K562 (cell line): ENCODE measurements at regions not wholly inside any gene's neighbourhood (a gene's known extent, or its start where the extent isn't known, plus 50 kb on each side); places are given as distances from the start of the nearest gene placed in this dataset.

Experiments used
- ATAC-seq: fragments of 200-7000 bp; cut with Tn5 transposase; 3 replicates; pipeline ENCODE4 v1.9.1; 2020; ENCODE audit warnings: moderate library complexity
- BruUV-seq: library from RNA; stranded (reverse); fragments of 400-500 nt; replicated peaks from 2 replicates; lab custom pipeline; 2021; lab: Mats Ljungman, UMichigan
- CTCF ChIA-PET: fragments of 300-600 bp; formaldehyde crosslinking; extraction: SDS; loops from one replicate; lab custom pipeline; 2021; ENCODE audit warnings: low intra/inter-chr PET ratio; lab: Yijun Ruan, JAX
- POLR2A ChIA-PET: fragments of 300-600, 350-650 bp; sonication (Branson Sonifier 250); formaldehyde crosslinking; extraction: SDS; loops from one replicate; lab custom pipeline; 2021; ENCODE audit warnings: antibody characterized with exemption, inconsistent platforms; lab: Yijun Ruan, JAX
- DNase-seq, 4 experiments: peaks; one replicate each; pipeline versions ENCODE4 v3.0.0 to v3.0.0-alpha.2; 2011 to 2018; ENCODE audit warnings: low spot score in 3 of 4, mixed read lengths in 3 of 4; ENCODE audit errors: extremely low read depth in 1 of 4
- FAIRE-seq: peaks from 2 replicates; lab custom pipeline; 2011; peaks lifted over from hg19 to GRCh38; lab: Jason Lieb, UNC
- H2AFZ ChIP-seq: 2 replicates; pipeline ENCODE4 v1.6.0; 2011; ENCODE audit warnings: low read depth, low read length, control low read depth, inconsistent platforms
- H3K27ac ChIP-seq: fragments of 200-600 bp; 3 replicates; pipeline ENCODE4 v1.8.0; 2011; ENCODE audit warnings: low read depth, mild to moderate bottlenecking, control low read depth, inconsistent platforms, low read length, moderate library complexity, mixed read lengths; ENCODE audit errors: extremely low read depth
- H3K27me3 ChIP-seq, 2 experiments: fragments of 300-600 bp in 1 of 2; 2 replicates in 1 of 2; 3 replicates in 1 of 2; pipeline versions ENCODE4 v1.6.0 to v1.8.0; 2011; ENCODE audit warnings: inconsistent platforms in 2 of 2, low read length in 2 of 2, mild to moderate bottlenecking in 1 of 2, mixed read lengths in 1 of 2, moderate library complexity in 1 of 2; ENCODE audit not compliant: control insufficient read depth in 2 of 2, insufficient read depth in 2 of 2
- H3K36me3 ChIP-seq: fragments of 300-600 bp; 3 replicates; pipeline ENCODE4 v1.8.0; 2011; ENCODE audit warnings: mild to moderate bottlenecking, low read length, inconsistent platforms; ENCODE audit not compliant: control insufficient read depth, insufficient read depth
- H3K4me1 ChIP-seq, 2 experiments: fragments of 200-600 bp in 1 of 2; replicated peaks in 1 of 2; 2 replicates in 1 of 2; 3 replicates in 1 of 2; pipeline versions ENCODE4 v1.5.1 to v1.8.0; 2011; ENCODE audit warnings: inconsistent platforms in 2 of 2, low read length in 2 of 2, mild to moderate bottlenecking in 1 of 2, mixed read lengths in 1 of 2, moderate library complexity in 1 of 2; ENCODE audit not compliant: control insufficient read depth in 2 of 2, insufficient read depth in 2 of 2
- H3K4me2 ChIP-seq: 2 replicates; pipeline ENCODE4 v1.6.1; 2011; ENCODE audit warnings: low read length, control low read depth, inconsistent platforms, mixed read lengths; ENCODE audit not compliant: insufficient read depth
- H3K4me3 ChIP-seq: fragments of 200-600 bp; sonication (generic), shearing (Covaris generic); 2 replicates; pipeline ENCODE4 v1.5.1; 2016; ENCODE audit warnings: control low read depth, inconsistent platforms
- H3K79me2 ChIP-seq: fragments of 200-600 bp; 3 replicates; pipeline ENCODE4 v1.8.0; 2011; ENCODE audit warnings: low read length, inconsistent platforms; ENCODE audit not compliant: control insufficient read depth, insufficient read depth
- H3K9ac ChIP-seq, 2 experiments: 2 replicates each; pipeline versions ENCODE4 v1.6.0 to v1.6.1; 2011; ENCODE audit warnings: low read depth in 2 of 2, low read length in 2 of 2, control low read depth in 1 of 2, inconsistent platforms in 1 of 2, mild to moderate bottlenecking in 1 of 2, mixed read lengths in 1 of 2; ENCODE audit not compliant: insufficient read depth in 1 of 2
- H3K9me1 ChIP-seq: one replicate; pipeline ENCODE4 v1.6.0; 2011; ENCODE audit warnings: inconsistent platforms, mild to moderate bottlenecking, low read length, moderate library complexity; ENCODE audit not compliant: control insufficient read depth, insufficient read depth
- H3K9me3 ChIP-seq: replicated peaks from 2 replicates; pipeline ENCODE4 v1.5.1; 2011; ENCODE audit warnings: low read depth, low read length, inconsistent platforms; ENCODE audit not compliant: control insufficient read depth, insufficient read depth
- H4K20me1 ChIP-seq: replicated peaks from 2 replicates; pipeline ENCODE4 v1.6.1; 2011; ENCODE audit warnings: low read length, inconsistent platforms, mixed read lengths; ENCODE audit not compliant: control insufficient read depth, insufficient read depth
- ARHGAP35 ChIP-seq: fragments of 450-650 bp; IDR thresholded peaks from 2 replicates; pipeline ENCODE4 v1.6.1; 2018; ENCODE audit not compliant: partially characterized antibody
- CCAR2 ChIP-seq: fragments of 200-400 bp; formaldehyde crosslinking; IDR thresholded peaks from 2 replicates; pipeline ENCODE4 v1.6.1; 2017; ENCODE audit warnings: mild to moderate bottlenecking, low read depth, low read length
- CHCHD3 ChIP-seq: fragments of 250-450 bp; sonication (Bioruptor Pico); IDR thresholded peaks from 2 replicates; pipeline ENCODE4 v2.1.2; 2022; ENCODE audit warnings: mild to moderate bottlenecking
- CTBP1 ChIP-seq: fragments of 450-650 bp; IDR thresholded peaks from 2 replicates; pipeline ENCODE4 v1.6.1; 2016; ENCODE audit warnings: borderline replicate concordance
- NFE2 ChIP-seq: IDR thresholded peaks from 2 replicates; pipeline ENCODE4 v1.6.1; 2014; ENCODE audit warnings: antibody characterized with exemption, low read depth
- RBM15 ChIP-seq: fragments of 200-400 bp; formaldehyde crosslinking; IDR thresholded peaks from 2 replicates; pipeline ENCODE4 v1.6.1; 2018; ENCODE audit warnings: mild to moderate bottlenecking, low read length, moderate library complexity; ENCODE audit not compliant: insufficient read depth
- SIN3B ChIP-seq: fragments of 450-650 bp; IDR thresholded peaks from 2 replicates; pipeline ENCODE4 v1.6.1; 2017; ENCODE audit warnings: low read depth, mild to moderate bottlenecking, moderate library complexity
- ZNF124 ChIP-seq: sonication (generic); formaldehyde crosslinking; IDR thresholded peaks from 2 replicates; pipeline ENCODE4 v1.8.1; 2022; ENCODE audit warnings: missing genetic modification reagents
- WGBS: fragments of 100-300 bp; shearing (Covaris generic); methylation state at CpG from one replicate; pipeline ENCODE4 v1.1.6; 2016; ENCODE audit warnings: low coverage, mixed read lengths; ENCODE audit not compliant: insufficient coverage; ENCODE audit errors: missing lambda C conversion rate; 5-methylcytosine and 5-hydroxymethylcytosine counted together
- in situ Hi-C: fragments of 300-500 bp; cut with MboI; formaldehyde crosslinking; loops from 4 replicates; pipeline ENCODE4 v1.15.0; 2018; ENCODE audit warnings: inconsistent platforms, mixed read lengths
- intact Hi-C: fragments of 100-400 bp; cut with micrococcal nuclease; formaldehyde crosslinking; loops from 2 replicates; pipeline ENCODE4 v1.14.2; 2022
- TF ChIP-seq, protein P1 (sequence below), 2 experiments: fragments of 450-650 bp in 1 of 2; IDR thresholded peaks; 2 replicates each; pipeline ENCODE4 v1.6.1; 2011 to 2017; ENCODE audit warnings: low read depth in 2 of 2, antibody characterized with exemption in 1 of 2, borderline replicate concordance in 1 of 2, low read length in 1 of 2, mild to moderate bottlenecking in 1 of 2, mixed read lengths in 1 of 2; ENCODE audit not compliant: control insufficient read depth in 1 of 2
- TF ChIP-seq, protein P2 (sequence below), 2 experiments: fragments of 450-650 bp; IDR thresholded peaks; 2 replicates each; pipeline ENCODE4 v1.6.1; 2018; ENCODE audit warnings: mild to moderate bottlenecking in 2 of 2, low read depth in 1 of 2; ENCODE audit not compliant: partially characterized antibody in 2 of 2
- TF ChIP-seq, protein P3 (sequence below): sonication (generic); formaldehyde crosslinking; IDR thresholded peaks from 2 replicates; pipeline ENCODE4 v1.9.0; 2022; ENCODE audit warnings: mild to moderate bottlenecking, missing genetic modification reagents

DNA sequence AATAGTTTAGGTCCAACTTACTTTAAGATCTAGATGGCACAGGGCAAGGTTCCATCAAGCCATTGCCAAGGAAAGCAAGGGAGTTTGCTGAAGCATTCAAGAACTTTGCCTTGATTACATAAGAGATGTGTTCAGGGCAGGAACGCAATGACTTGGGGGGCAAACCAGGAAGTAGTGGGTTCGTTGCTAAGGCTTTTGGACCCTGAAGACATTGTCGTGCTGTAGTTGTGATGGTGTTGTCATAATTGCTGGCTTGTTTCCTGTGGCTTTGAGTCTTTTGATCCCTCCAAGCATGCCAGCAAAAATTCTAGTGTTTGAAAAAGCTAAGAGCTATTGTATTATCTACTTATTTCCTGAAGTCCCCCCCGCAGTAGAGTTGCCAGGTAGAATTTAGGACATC lies 70.7 kb upstream of the HNF1B start:
- H2AFZ ChIP-seq: no peak overlapping the region
- POLR2A ChIA-PET: interaction anchor here (1.1 kb wide), 1 partner anchor 13 kb away, joined by 3 read pairs; no protein-coding TSS in a partner anchor
- no peak for TF ChIP-seq ARHGAP35
- no peak for TF ChIP-seq RBM15
- no peak for TF ChIP-seq CTBP1
- TF ChIP-seq CHCHD3 (CRISPR knock-in tag): no peak
- TF ChIP-seq, protein P1, sequence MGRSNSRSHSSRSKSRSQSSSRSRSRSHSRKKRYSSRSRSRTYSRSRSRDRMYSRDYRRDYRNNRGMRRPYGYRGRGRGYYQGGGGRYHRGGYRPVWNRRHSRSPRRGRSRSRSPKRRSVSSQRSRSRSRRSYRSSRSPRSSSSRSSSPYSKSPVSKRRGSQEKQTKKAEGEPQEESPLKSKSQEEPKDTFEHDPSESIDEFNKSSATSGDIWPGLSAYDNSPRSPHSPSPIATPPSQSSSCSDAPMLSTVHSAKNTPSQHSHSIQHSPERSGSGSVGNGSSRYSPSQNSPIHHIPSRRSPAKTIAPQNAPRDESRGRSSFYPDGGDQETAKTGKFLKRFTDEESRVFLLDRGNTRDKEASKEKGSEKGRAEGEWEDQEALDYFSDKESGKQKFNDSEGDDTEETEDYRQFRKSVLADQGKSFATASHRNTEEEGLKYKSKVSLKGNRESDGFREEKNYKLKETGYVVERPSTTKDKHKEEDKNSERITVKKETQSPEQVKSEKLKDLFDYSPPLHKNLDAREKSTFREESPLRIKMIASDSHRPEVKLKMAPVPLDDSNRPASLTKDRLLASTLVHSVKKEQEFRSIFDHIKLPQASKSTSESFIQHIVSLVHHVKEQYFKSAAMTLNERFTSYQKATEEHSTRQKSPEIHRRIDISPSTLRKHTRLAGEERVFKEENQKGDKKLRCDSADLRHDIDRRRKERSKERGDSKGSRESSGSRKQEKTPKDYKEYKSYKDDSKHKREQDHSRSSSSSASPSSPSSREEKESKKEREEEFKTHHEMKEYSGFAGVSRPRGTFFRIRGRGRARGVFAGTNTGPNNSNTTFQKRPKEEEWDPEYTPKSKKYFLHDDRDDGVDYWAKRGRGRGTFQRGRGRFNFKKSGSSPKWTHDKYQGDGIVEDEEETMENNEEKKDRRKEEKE (IDR thresholded peaks at IDR 0.05; ENCODE audit: borderline replicate concordance in 1 of 2, control insufficient read depth in 1 of 2, low read depth in 2 of 2, low read length in 1 of 2): no peak
- no peak for TF ChIP-seq NFE2
- TF ChIP-seq, protein P2, sequence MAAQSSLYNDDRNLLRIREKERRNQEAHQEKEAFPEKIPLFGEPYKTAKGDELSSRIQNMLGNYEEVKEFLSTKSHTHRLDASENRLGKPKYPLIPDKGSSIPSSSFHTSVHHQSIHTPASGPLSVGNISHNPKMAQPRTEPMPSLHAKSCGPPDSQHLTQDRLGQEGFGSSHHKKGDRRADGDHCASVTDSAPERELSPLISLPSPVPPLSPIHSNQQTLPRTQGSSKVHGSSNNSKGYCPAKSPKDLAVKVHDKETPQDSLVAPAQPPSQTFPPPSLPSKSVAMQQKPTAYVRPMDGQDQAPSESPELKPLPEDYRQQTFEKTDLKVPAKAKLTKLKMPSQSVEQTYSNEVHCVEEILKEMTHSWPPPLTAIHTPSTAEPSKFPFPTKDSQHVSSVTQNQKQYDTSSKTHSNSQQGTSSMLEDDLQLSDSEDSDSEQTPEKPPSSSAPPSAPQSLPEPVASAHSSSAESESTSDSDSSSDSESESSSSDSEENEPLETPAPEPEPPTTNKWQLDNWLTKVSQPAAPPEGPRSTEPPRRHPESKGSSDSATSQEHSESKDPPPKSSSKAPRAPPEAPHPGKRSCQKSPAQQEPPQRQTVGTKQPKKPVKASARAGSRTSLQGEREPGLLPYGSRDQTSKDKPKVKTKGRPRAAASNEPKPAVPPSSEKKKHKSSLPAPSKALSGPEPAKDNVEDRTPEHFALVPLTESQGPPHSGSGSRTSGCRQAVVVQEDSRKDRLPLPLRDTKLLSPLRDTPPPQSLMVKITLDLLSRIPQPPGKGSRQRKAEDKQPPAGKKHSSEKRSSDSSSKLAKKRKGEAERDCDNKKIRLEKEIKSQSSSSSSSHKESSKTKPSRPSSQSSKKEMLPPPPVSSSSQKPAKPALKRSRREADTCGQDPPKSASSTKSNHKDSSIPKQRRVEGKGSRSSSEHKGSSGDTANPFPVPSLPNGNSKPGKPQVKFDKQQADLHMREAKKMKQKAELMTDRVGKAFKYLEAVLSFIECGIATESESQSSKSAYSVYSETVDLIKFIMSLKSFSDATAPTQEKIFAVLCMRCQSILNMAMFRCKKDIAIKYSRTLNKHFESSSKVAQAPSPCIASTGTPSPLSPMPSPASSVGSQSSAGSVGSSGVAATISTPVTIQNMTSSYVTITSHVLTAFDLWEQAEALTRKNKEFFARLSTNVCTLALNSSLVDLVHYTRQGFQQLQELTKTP (IDR thresholded peaks at IDR 0.05; ENCODE audit: low read depth in 1 of 2, partially characterized antibody in 2 of 2): no peak
- TF ChIP-seq, protein P3, sequence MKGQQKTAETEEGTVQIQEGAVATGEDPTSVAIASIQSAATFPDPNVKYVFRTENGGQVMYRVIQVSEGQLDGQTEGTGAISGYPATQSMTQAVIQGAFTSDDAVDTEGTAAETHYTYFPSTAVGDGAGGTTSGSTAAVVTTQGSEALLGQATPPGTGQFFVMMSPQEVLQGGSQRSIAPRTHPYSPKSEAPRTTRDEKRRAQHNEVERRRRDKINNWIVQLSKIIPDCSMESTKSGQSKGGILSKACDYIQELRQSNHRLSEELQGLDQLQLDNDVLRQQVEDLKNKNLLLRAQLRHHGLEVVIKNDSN (CRISPR knock-in tag): no peak
- TF ChIP-seq SIN3B: no peak
- no peak for TF ChIP-seq CCAR2
- no peak for TF ChIP-seq ZNF124 (CRISPR knock-in tag)
- TF ChIP-seq, all 486 proteins: peak for 0
- Histone ChIP-seq H3K27me3 (peaks cover 8 to 19% of the 10 kb centered on the region in 2 experiments), H3K79me2 (no peaks in the 10 kb centered on the region), H3K4me2 (no peak overlapping the region), H3K9me3 (no peaks in the 10 kb centered on the region), H3K4me1 (no peaks in the 10 kb centered on the region), H4K20me1 (no peaks in the 10 kb centered on the region), H3K9me1 (no peaks in the 10 kb centered on the region), H3K9ac (no peak overlapping the region), H3K27ac (no peak overlapping the region), H3K4me3 (no peak overlapping the region), H3K36me3 (no peaks in the 10 kb centered on the region)
- FAIRE-seq (no peak), DNase-seq (no peak), ATAC-seq (no peak)
- CTCF ChIA-PET: interaction anchor here (0.7 kb wide), 1 partner anchor 442 kb away, joined by 3 read pairs; no protein-coding TSS in a partner anchor
- intact Hi-C loops (loop anchor here (5.0 kb wide), 1 partner anchor 113 kb away; no protein-coding TSS in a partner anchor), in situ Hi-C loops (no loop called here)
- WGBS: 4% methylated on average over 4 of the region's 4 CpGs
- no TSS peak for BruUV-seq
